HCT116 (cell line): ENCODE measurements at regions not wholly inside any gene's neighbourhood (a gene's known extent, or its start where the extent isn't known, plus 50 kb on each side); places are given as distances from the start of the nearest gene placed in this dataset.

Experiments used
- ATAC-seq: fragments of 200-7000 bp; cut with Tn5 transposase; 2 replicates; pipeline ENCODE4 v1.9.1; 2020; ENCODE audit warnings: mild to moderate bottlenecking, moderate library complexity
- BruUV-seq: library from RNA; stranded (reverse); fragments of 400-500 nt; replicated peaks from 2 replicates; lab custom pipeline; 2021; lab: Mats Ljungman, UMichigan
- CTCF ChIA-PET: fragments of 300-600 bp; sonication (Branson Sonifier 250); formaldehyde crosslinking; loops from one replicate; lab custom pipeline; 2021; ENCODE audit warnings: antibody characterized with exemption; lab: Charles Lee
- POLR2A ChIA-PET: fragments of 300-600, 350-600 bp; sonication (Branson Sonifier 250); formaldehyde crosslinking; loops from one replicate; lab custom pipeline; 2021; ENCODE audit warnings: antibody characterized with exemption; lab: Charles Lee
- RAD21 ChIA-PET, 2 experiments: fragments of 300-600 bp; sonication (Branson Sonifier 250); formaldehyde crosslinking; loops; one replicate each; lab custom pipeline; 2023; ENCODE audit warnings: low total read pairs in 2 of 2; ENCODE audit not compliant: uncharacterized antibody in 2 of 2, unreplicated experiment in 2 of 2, low non-redundant PET in 1 of 2; lab: Charles Lee
- DNase-seq: peaks from one replicate; pipeline ENCODE4 v3.0.0-alpha.2; 2010; ENCODE audit warnings: low read depth, low spot score
- H2AFZ ChIP-seq: fragments of 200-600 bp; shearing (Covaris generic), sonication (generic); 2 replicates; pipeline ENCODE4 v1.6.1; 2017; ENCODE audit warnings: low read depth, mixed run types, mixed read lengths, antibody characterized with exemption, low read length; ENCODE audit not compliant: poor library complexity, severe bottlenecking
- H3K27ac ChIP-seq: 2 replicates; pipeline ENCODE4 v1.5.1; 2012; ENCODE audit warnings: low read depth, low read length
- H3K27me3 ChIP-seq: fragments of 200-600 bp; sonication (generic); 2 replicates; pipeline ENCODE4 v1.6.1; 2016; ENCODE audit warnings: mixed run types, low read length, mixed read lengths; ENCODE audit not compliant: insufficient read depth
- H3K36me3 ChIP-seq, 2 experiments: fragments of 200-500 bp in 1 of 2; fragments of 200-600 bp in 1 of 2; sonication (Bioruptor generic) in 1 of 2; sonication (generic) in 1 of 2; 2 replicates each; pipeline versions ENCODE4 v1.5.1 to v1.6.1; 2014 to 2016; ENCODE audit warnings: low read length in 2 of 2, inconsistent platforms in 1 of 2, mixed read lengths in 1 of 2, mixed run types in 1 of 2; ENCODE audit not compliant: insufficient read depth in 2 of 2, control insufficient read depth in 1 of 2
- H3K4me1 ChIP-seq, 2 experiments: fragments of 200-600 bp in 1 of 2; sonication (generic) in 1 of 2; 2 replicates each; pipeline versions ENCODE4 v1.5.1 to v1.6.1; 2012 to 2017; ENCODE audit warnings: low read length in 2 of 2, inconsistent platforms in 1 of 2, mild to moderate bottlenecking in 1 of 2, mixed read lengths in 1 of 2, mixed run types in 1 of 2, moderate library complexity in 1 of 2; ENCODE audit not compliant: insufficient read depth in 2 of 2, control insufficient read depth in 1 of 2
- H3K4me2 ChIP-seq: fragments of 200-600 bp; sonication (generic); 2 replicates; pipeline ENCODE4 v1.6.1; 2017; ENCODE audit warnings: mixed run types, low read length, mixed read lengths
- H3K4me3 ChIP-seq, 2 experiments: fragments of 200-600 bp in 1 of 2; sonication (generic) in 1 of 2; replicated peaks in 1 of 2; 2 replicates each; pipeline ENCODE4 v1.5.1; 2011 to 2016; ENCODE audit warnings: low read length in 2 of 2, control low read depth in 1 of 2, low read depth in 1 of 2, mild to moderate bottlenecking in 1 of 2, mixed read lengths in 1 of 2, mixed run types in 1 of 2
- H3K79me2 ChIP-seq: fragments of 200-600 bp; sonication (generic); 2 replicates; pipeline ENCODE4 v1.6.1; 2017; ENCODE audit warnings: mild to moderate bottlenecking, mixed run types, low read length, moderate library complexity, mixed read lengths; ENCODE audit not compliant: insufficient read depth
- H3K9ac ChIP-seq: fragments of 200-600 bp; sonication (generic); 2 replicates; pipeline ENCODE4 v1.6.1; 2016; ENCODE audit warnings: low read length, mixed read lengths
- H3K9me2 ChIP-seq: fragments of 200-600 bp; sonication (generic), shearing (Covaris generic); 2 replicates; pipeline ENCODE4 v1.6.1; 2017; ENCODE audit warnings: mixed run types, mild to moderate bottlenecking, moderate library complexity; ENCODE audit not compliant: insufficient read depth
- H3K9me3 ChIP-seq, 2 experiments: fragments of 200-500 bp in 1 of 2; fragments of 200-600 bp in 1 of 2; sonication (Bioruptor generic) in 1 of 2; sonication (generic) in 1 of 2; 2 replicates each; pipeline ENCODE4 v1.6.1; 2014 to 2017; ENCODE audit warnings: low read length in 2 of 2, mixed read lengths in 2 of 2, inconsistent platforms in 1 of 2, low read depth in 1 of 2, mild to moderate bottlenecking in 1 of 2, mixed run types in 1 of 2, moderate library complexity in 1 of 2; ENCODE audit not compliant: control insufficient read depth in 1 of 2, insufficient read depth in 1 of 2
- H4K20me1 ChIP-seq: fragments of 200-600 bp; sonication (generic), shearing (Covaris generic); 2 replicates; pipeline ENCODE4 v1.6.1; 2017; ENCODE audit warnings: mixed run types, mild to moderate bottlenecking, moderate library complexity; ENCODE audit not compliant: insufficient read depth
- ATF3 ChIP-seq: IDR thresholded peaks from 2 replicates; pipeline ENCODE4 v1.6.1; 2012
- EZH2phosphoT487 ChIP-seq: fragments of 200-600 bp; IDR thresholded peaks from 2 replicates; pipeline ENCODE4 v1.6.1; 2018; ENCODE audit warnings: antibody characterized with exemption, borderline replicate concordance
- JUND ChIP-seq: IDR thresholded peaks from 2 replicates; pipeline ENCODE4 v1.6.1; 2012
- RAD21 ChIP-seq: IDR thresholded peaks from 2 replicates; pipeline ENCODE4 v1.6.1; 2012; ENCODE audit warnings: low read depth, mild to moderate bottlenecking
- SRF ChIP-seq: IDR thresholded peaks from 2 replicates; pipeline ENCODE4 v1.6.1; 2012; ENCODE audit warnings: low read depth
- TCF7L2 ChIP-seq: IDR thresholded peaks from 2 replicates; pipeline ENCODE4 v1.7.0; 2011; ENCODE audit warnings: borderline replicate concordance, inconsistent platforms; ENCODE audit not compliant: insufficient read depth, insufficient read length; ENCODE audit errors: extremely low read depth
- ZFX ChIP-seq: fragments of 450-650 bp; IDR thresholded peaks from 2 replicates; pipeline ENCODE4 v1.6.1; 2017
- intact Hi-C: fragments of 100-400 bp; cut with micrococcal nuclease; formaldehyde crosslinking; loops from 2 replicates; pipeline ENCODE4 v1.10.0; 2022
- TF ChIP-seq, protein P1 (sequence below), 3 experiments: fragments of 200-600 bp in 1 of 3; sonication (generic) in 1 of 3; IDR thresholded peaks in 2 of 3; conservative IDR thresholded peaks in 1 of 3; 2 replicates each; pipeline ENCODE4 v1.5.1; 2012 to 2017; ENCODE audit warnings: low read depth in 2 of 3, low read length in 2 of 3, antibody characterized with exemption in 1 of 3, borderline replicate concordance in 1 of 3, control low read depth in 1 of 3, mild to moderate bottlenecking in 1 of 3, mixed read lengths in 1 of 3, mixed run types in 1 of 3, moderate library complexity in 1 of 3; ENCODE audit not compliant: insufficient read depth in 1 of 3

DNA sequence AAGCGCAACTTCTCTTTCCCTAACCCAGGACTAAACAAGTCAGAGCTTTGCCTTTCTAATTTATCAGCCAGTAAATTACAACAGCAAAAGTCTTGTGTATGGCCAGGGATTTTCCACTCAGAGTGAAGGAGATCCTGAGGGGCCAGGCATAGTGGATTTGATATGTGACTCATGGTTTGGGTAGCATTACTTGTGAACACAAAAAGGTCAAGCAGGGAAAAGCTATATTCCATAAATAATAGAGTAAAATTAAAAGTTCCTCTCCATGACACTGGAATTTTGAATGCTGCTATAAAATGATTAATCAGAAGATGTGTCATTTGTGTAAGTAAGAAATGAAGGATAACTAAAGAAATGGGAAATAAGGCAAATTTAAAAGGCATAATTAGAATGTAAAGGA lies 284.8 kb downstream of the HLX start:
- Histone ChIP-seq H4K20me1 (no peaks in the 10 kb centered on the region), H3K27ac (no peak overlapping the region), H3K4me2 (no peak overlapping the region), H3K27me3 (no peaks in the 10 kb centered on the region), H3K9me3 (no peaks in the 10 kb centered on the region), H3K9me2 (no peaks in the 10 kb centered on the region), H3K36me3 (no peaks in the 10 kb centered on the region), H2AFZ (no peak overlapping the region), H3K9ac (no peak overlapping the region), H3K4me3 (no peak overlapping the region), H3K79me2 (no peaks in the 10 kb centered on the region), H3K4me1 (no peaks in the 10 kb centered on the region)
- no peak for TF ChIP-seq TCF7L2
- no peak for TF ChIP-seq ZFX
- no peak for TF ChIP-seq RAD21
- TF ChIP-seq EZH2phosphoT487, result no peak
- no peak for TF ChIP-seq ATF3
- TF ChIP-seq, protein P1, sequence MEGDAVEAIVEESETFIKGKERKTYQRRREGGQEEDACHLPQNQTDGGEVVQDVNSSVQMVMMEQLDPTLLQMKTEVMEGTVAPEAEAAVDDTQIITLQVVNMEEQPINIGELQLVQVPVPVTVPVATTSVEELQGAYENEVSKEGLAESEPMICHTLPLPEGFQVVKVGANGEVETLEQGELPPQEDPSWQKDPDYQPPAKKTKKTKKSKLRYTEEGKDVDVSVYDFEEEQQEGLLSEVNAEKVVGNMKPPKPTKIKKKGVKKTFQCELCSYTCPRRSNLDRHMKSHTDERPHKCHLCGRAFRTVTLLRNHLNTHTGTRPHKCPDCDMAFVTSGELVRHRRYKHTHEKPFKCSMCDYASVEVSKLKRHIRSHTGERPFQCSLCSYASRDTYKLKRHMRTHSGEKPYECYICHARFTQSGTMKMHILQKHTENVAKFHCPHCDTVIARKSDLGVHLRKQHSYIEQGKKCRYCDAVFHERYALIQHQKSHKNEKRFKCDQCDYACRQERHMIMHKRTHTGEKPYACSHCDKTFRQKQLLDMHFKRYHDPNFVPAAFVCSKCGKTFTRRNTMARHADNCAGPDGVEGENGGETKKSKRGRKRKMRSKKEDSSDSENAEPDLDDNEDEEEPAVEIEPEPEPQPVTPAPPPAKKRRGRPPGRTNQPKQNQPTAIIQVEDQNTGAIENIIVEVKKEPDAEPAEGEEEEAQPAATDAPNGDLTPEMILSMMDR (IDR thresholded peaks at IDR 0.05 in 2 of 3, conservative IDR thresholded peaks at IDR 0.05 in 1 of 3; ENCODE audit: borderline replicate concordance in 1 of 3, insufficient read depth in 1 of 3, low read depth in 2 of 3, low read length in 2 of 3), result no peak
- TF ChIP-seq SRF, result no peak
- TF ChIP-seq JUND, result no peak
- ChIA-PET POLR2A (no interaction called here), RAD21 (no interaction called here), CTCF (no interaction called here)
- intact Hi-C loops, result no loop called here
- BruUV-seq, result no TSS peak
- ATAC-seq (no peak), DNase-seq (no peak)
